ENCODE measurements at regions not wholly inside any gene's neighbourhood (a gene's known extent, or its start where the extent isn't known, plus 50 kb on each side); places are given as distances from the start of the nearest gene placed in this dataset.

DNA sequence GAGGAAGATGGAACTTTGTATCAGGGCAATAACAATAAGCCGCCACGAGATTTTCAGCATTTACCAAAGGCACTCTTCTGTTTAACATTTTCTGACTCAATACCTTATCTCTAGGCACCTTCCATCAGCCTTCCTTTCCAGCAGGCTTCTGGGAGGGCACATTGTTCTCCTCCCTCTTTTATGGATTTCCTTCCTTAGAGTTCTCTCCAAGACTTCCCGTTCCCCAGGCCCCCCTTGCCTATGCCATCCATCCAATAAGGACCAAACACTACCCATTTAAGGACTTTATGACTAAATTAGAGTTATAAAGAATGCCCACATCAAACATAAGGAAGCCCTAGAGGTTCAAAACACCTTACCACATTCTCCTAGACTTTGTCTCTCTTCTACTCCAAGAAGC, 71.0 kb upstream of the ACP3 start:
- TF ChIP-seq SP1 (IDR thresholded peaks at IDR 0.05) (no peak), FOXM1 (IDR thresholded peaks at IDR 0.05; ENCODE audit: borderline replicate concordance) (no peak), L3MBTL2 (conservative IDR thresholded peaks at IDR 0.05) (no peak), ELF4 (IDR thresholded peaks at IDR 0.05) (no peak)
